ENCODE measurements at regions not wholly inside any gene's neighbourhood (a gene's known extent, or its start where the extent isn't known, plus 50 kb on each side); places are given as distances from the start of the nearest gene placed in this dataset.
"Not testable (repeated sequence)": the region's sequence is repeated elsewhere in the genome, so short reads cannot be mapped to it uniquely, and the experiment has no call there.

GRCh38 chr15:35966781-35967180 is 420.8 kb upstream of the DPH6 start:
- WGBS, 2 experiments = 87 to 91% methylated on average over 2 of the region's 2 CpGs
- H3K27ac ChIP-seq (ENCODE audit: insufficient read depth, low read depth, low read length, poor library complexity, severe bottlenecking) = no peak overlapping the region
- H3K36me3 ChIP-seq (ENCODE audit: control insufficient read depth, insufficient read depth, low read length) = no peaks in the 10 kb centered on the region
- no peaks in the 10 kb centered on the region for H3K9me3 ChIP-seq (ENCODE audit: control insufficient read depth, low read length)
- H3K4me3 ChIP-seq (ENCODE audit: insufficient read depth, low read depth, low read length) = no peak overlapping the region
- no peaks in the 10 kb centered on the region for H3K27me3 ChIP-seq (ENCODE audit: control insufficient read depth, insufficient read depth, low read length, poor library complexity, severe bottlenecking)
- H3K4me1 ChIP-seq (ENCODE audit: control insufficient read depth, insufficient read depth, low read length) = no peaks in the 10 kb centered on the region

- H3K4me1 ChIP-seq (ENCODE audit: control insufficient read depth, insufficient read depth, low read length); H3K27ac ChIP-seq (ENCODE audit: insufficient read depth, low read depth, low read length, poor library complexity, severe bottlenecking); H3K4me3 ChIP-seq (ENCODE audit: insufficient read depth, low read depth, low read length); H3K9me3 ChIP-seq (ENCODE audit: control insufficient read depth, low read length); H3K36me3 ChIP-seq (ENCODE audit: control insufficient read depth, insufficient read depth, low read length); H3K27me3 ChIP-seq (ENCODE audit: control insufficient read depth, insufficient read depth, low read length, poor library complexity, severe bottlenecking): not testable (repeated sequence)
- 88 to 95% methylated on average over 16 to 17 of the region's 17 CpGs for WGBS, 2 experiments
Observed at GRCh38 chr15:35967968-35968367, 422.0 kb upstream of the DPH6 start.

GRCh38 chr15:35973029-35973428 is 427.1 kb upstream of the DPH6 start:
- no peaks in the 10 kb centered on the region for H3K36me3 ChIP-seq (ENCODE audit: control insufficient read depth, insufficient read depth, low read length)
- 80 to 90% methylated on average over 1 of the region's 1 CpG for WGBS, 2 experiments
- H3K4me3 ChIP-seq (ENCODE audit: insufficient read depth, low read depth, low read length) = no peak overlapping the region
- no peaks in the 10 kb centered on the region for H3K4me1 ChIP-seq (ENCODE audit: control insufficient read depth, insufficient read depth, low read length)
- no peak overlapping the region for H3K27ac ChIP-seq (ENCODE audit: insufficient read depth, low read depth, low read length, poor library complexity, severe bottlenecking)
- H3K9me3 ChIP-seq (ENCODE audit: control insufficient read depth, low read length) = no peaks in the 10 kb centered on the region
- H3K27me3 ChIP-seq (ENCODE audit: control insufficient read depth, insufficient read depth, low read length, poor library complexity, severe bottlenecking) = no peaks in the 10 kb centered on the region

- Histone ChIP-seq H3K27ac (ENCODE audit: insufficient read depth, low read depth, low read length, poor library complexity, severe bottlenecking) (no peak overlapping the region), H3K4me1 (ENCODE audit: control insufficient read depth, insufficient read depth, low read length) (no peaks in the 10 kb centered on the region), H3K9me3 (ENCODE audit: control insufficient read depth, low read length) (no peaks in the 10 kb centered on the region), H3K27me3 (ENCODE audit: control insufficient read depth, insufficient read depth, low read length, poor library complexity, severe bottlenecking) (no peaks in the 10 kb centered on the region), H3K4me3 (ENCODE audit: insufficient read depth, low read depth, low read length) (no peak overlapping the region), H3K36me3 (ENCODE audit: control insufficient read depth, insufficient read depth, low read length) (no peaks in the 10 kb centered on the region)
- WGBS, 2 experiments = 87 to 96% methylated on average over 3 of the region's 3 CpGs
Observed at GRCh38 chr15:35974052-35974451, 428.1 kb upstream of the DPH6 start.

- WGBS, 2 experiments = 93 to 96% methylated on average over 2 to 4 of the region's 4 CpGs
- H3K36me3 ChIP-seq (ENCODE audit: control insufficient read depth, insufficient read depth, low read length) = no peaks in the 10 kb centered on the region
- H3K4me1 ChIP-seq (ENCODE audit: control insufficient read depth, insufficient read depth, low read length) = no peaks in the 10 kb centered on the region
- no peak overlapping the region for H3K27ac ChIP-seq (ENCODE audit: insufficient read depth, low read depth, low read length, poor library complexity, severe bottlenecking)
- no peaks in the 10 kb centered on the region for H3K9me3 ChIP-seq (ENCODE audit: control insufficient read depth, low read length)
- no peak overlapping the region for H3K4me3 ChIP-seq (ENCODE audit: insufficient read depth, low read depth, low read length)
- H3K27me3 ChIP-seq (ENCODE audit: control insufficient read depth, insufficient read depth, low read length, poor library complexity, severe bottlenecking) = no peaks in the 10 kb centered on the region
Observed at GRCh38 chr15:35975941-35976340, 430.0 kb upstream of the DPH6 start.

- Histone ChIP-seq H3K27ac (ENCODE audit: insufficient read depth, low read depth, low read length, poor library complexity, severe bottlenecking) (no peak overlapping the region), H3K4me3 (ENCODE audit: insufficient read depth, low read depth, low read length) (no peak overlapping the region), H3K4me1 (ENCODE audit: control insufficient read depth, insufficient read depth, low read length) (no peaks in the 10 kb centered on the region), H3K9me3 (ENCODE audit: control insufficient read depth, low read length) (no peaks in the 10 kb centered on the region), H3K27me3 (ENCODE audit: control insufficient read depth, insufficient read depth, low read length, poor library complexity, severe bottlenecking) (no peaks in the 10 kb centered on the region), H3K36me3 (ENCODE audit: control insufficient read depth, insufficient read depth, low read length) (no peaks in the 10 kb centered on the region)
- 57 to 68% methylated on average over 2 of the region's 2 CpGs for WGBS, 2 experiments
Observed at GRCh38 chr15:35979608-35980007, 433.6 kb upstream of the DPH6 start.

- Histone ChIP-seq H3K9me3 (ENCODE audit: control insufficient read depth, low read length) (no peaks in the 10 kb centered on the region), H3K4me3 (ENCODE audit: insufficient read depth, low read depth, low read length) (no peak overlapping the region), H3K4me1 (ENCODE audit: control insufficient read depth, insufficient read depth, low read length) (no peaks in the 10 kb centered on the region), H3K27me3 (ENCODE audit: control insufficient read depth, insufficient read depth, low read length, poor library complexity, severe bottlenecking) (no peaks in the 10 kb centered on the region), H3K36me3 (ENCODE audit: control insufficient read depth, insufficient read depth, low read length) (no peaks in the 10 kb centered on the region), H3K27ac (ENCODE audit: insufficient read depth, low read depth, low read length, poor library complexity, severe bottlenecking) (no peak overlapping the region)
Observed at GRCh38 chr15:35980719-35981118, 434.8 kb upstream of the DPH6 start.

GRCh38 chr15:35986191-35986721 is 440.3 kb upstream of the DPH6 start:
- Histone ChIP-seq H3K27me3 (ENCODE audit: control insufficient read depth, insufficient read depth, low read length, poor library complexity, severe bottlenecking) (no peaks in the 10 kb centered on the region), H3K4me1 (ENCODE audit: control insufficient read depth, insufficient read depth, low read length) (no peaks in the 10 kb centered on the region), H3K9me3 (ENCODE audit: control insufficient read depth, low read length) (no peaks in the 10 kb centered on the region), H3K36me3 (ENCODE audit: control insufficient read depth, insufficient read depth, low read length) (no peaks in the 10 kb centered on the region), H3K4me3 (ENCODE audit: insufficient read depth, low read depth, low read length) (no peak overlapping the region), H3K27ac (ENCODE audit: insufficient read depth, low read depth, low read length, poor library complexity, severe bottlenecking) (no peak overlapping the region)
- WGBS, 2 experiments = 89 to 92% methylated on average over 4 to 6 of the region's 7 CpGs

GRCh38 chr15:35987056-35987455 is 441.1 kb upstream of the DPH6 start:
- no peaks in the 10 kb centered on the region for H3K4me1 ChIP-seq (ENCODE audit: control insufficient read depth, insufficient read depth, low read length)

GRCh38 chr15:35991386-35991785 is 445.4 kb upstream of the DPH6 start:
- Histone ChIP-seq H3K36me3 (ENCODE audit: control insufficient read depth, insufficient read depth, low read length) (no peaks in the 10 kb centered on the region), H3K27me3 (ENCODE audit: control insufficient read depth, insufficient read depth, low read length, poor library complexity, severe bottlenecking) (no peaks in the 10 kb centered on the region), H3K9me3 (ENCODE audit: control insufficient read depth, low read length) (no peaks in the 10 kb centered on the region), H3K4me3 (ENCODE audit: insufficient read depth, low read depth, low read length) (no peak overlapping the region), H3K4me1 (ENCODE audit: control insufficient read depth, insufficient read depth, low read length) (no peaks in the 10 kb centered on the region), H3K27ac (ENCODE audit: insufficient read depth, low read depth, low read length, poor library complexity, severe bottlenecking) (no peak overlapping the region)
- WGBS, 2 experiments = 81 to 82% methylated on average over 3 of the region's 3 CpGs

More at GRCh38 chr15:35987056-35987455, 441.1 kb upstream of the DPH6 start:
- Histone ChIP-seq H3K36me3 (ENCODE audit: control insufficient read depth, insufficient read depth, low read length) (no peaks in the 10 kb centered on the region), H3K4me3 (ENCODE audit: insufficient read depth, low read depth, low read length) (no peak overlapping the region), H3K27ac (ENCODE audit: insufficient read depth, low read depth, low read length, poor library complexity, severe bottlenecking) (no peak overlapping the region), H3K27me3 (ENCODE audit: control insufficient read depth, insufficient read depth, low read length, poor library complexity, severe bottlenecking) (no peaks in the 10 kb centered on the region), H3K9me3 (ENCODE audit: control insufficient read depth, low read length) (no peaks in the 10 kb centered on the region)
- 84 to 94% methylated on average over 2 of the region's 2 CpGs for WGBS, 2 experiments

- WGBS, 2 experiments = 92 to 97% methylated on average over 2 of the region's 2 CpGs
- no peak overlapping the region for H3K4me3 ChIP-seq (ENCODE audit: insufficient read depth, low read depth, low read length)
- no peaks in the 10 kb centered on the region for H3K36me3 ChIP-seq (ENCODE audit: control insufficient read depth, insufficient read depth, low read length)
- no peaks in the 10 kb centered on the region for H3K27me3 ChIP-seq (ENCODE audit: control insufficient read depth, insufficient read depth, low read length, poor library complexity, severe bottlenecking)
- H3K9me3 ChIP-seq (ENCODE audit: control insufficient read depth, low read length) = no peaks in the 10 kb centered on the region
- H3K27ac ChIP-seq (ENCODE audit: insufficient read depth, low read depth, low read length, poor library complexity, severe bottlenecking) = no peak overlapping the region
- H3K4me1 ChIP-seq (ENCODE audit: control insufficient read depth, insufficient read depth, low read length) = no peaks in the 10 kb centered on the region
Observed at GRCh38 chr15:35992791-35993190, 446.8 kb upstream of the DPH6 start.
